ENCODE measurements at regions not wholly inside any gene's neighbourhood (a gene's known extent, or its start where the extent isn't known, plus 50 kb on each side); places are given as distances from the start of the nearest gene placed in this dataset.

- no peak overlapping the region for H3K4me3 ChIP-seq (ENCODE audit: low read length in 3 of 3)
- peaks cover 0 to 5% (median 0%) of the 10 kb centered on the region in 3 donors for H3K4me1 ChIP-seq (ENCODE audit: control insufficient read depth in 3 of 3, insufficient read depth in 3 of 3, low read length in 3 of 3)
- no peak overlapping the region for H3K27ac ChIP-seq (ENCODE audit: low read depth, low read length)
- H3K36me3 ChIP-seq (ENCODE audit: control insufficient read depth in 3 of 3, insufficient read depth in 3 of 3, low read length in 3 of 3) = no peaks in the 10 kb centered on the region
- H3K9ac ChIP-seq (ENCODE audit: low read depth in 1 of 3, low read length in 3 of 3) = no peak overlapping the region
- no peaks in the 10 kb centered on the region for H3K27me3 ChIP-seq (ENCODE audit: control insufficient read depth in 3 of 3, insufficient read depth in 3 of 3, low read length in 3 of 3)
- H3K9me3 ChIP-seq (ENCODE audit: control insufficient read depth in 3 of 3, low read length in 3 of 3) = no peaks in the 10 kb centered on the region
Observed at GRCh38 chr5:172550996-172551395, 90.1 kb upstream of the NEURL1B start.

GRCh38 chr5:172550096-172550765, 90.8 kb upstream of the NEURL1B start:
- peaks cover 0 to 2% (median 0%) of the 10 kb centered on the region in 3 donors for H3K27me3 ChIP-seq (ENCODE audit: control insufficient read depth in 3 of 3, insufficient read depth in 3 of 3, low read length in 3 of 3)
- peaks cover 0 to 5% (median 0%) of the 10 kb centered on the region in 3 donors for H3K4me1 ChIP-seq (ENCODE audit: control insufficient read depth in 3 of 3, insufficient read depth in 3 of 3, low read length in 3 of 3)
- H3K36me3 ChIP-seq (ENCODE audit: control insufficient read depth in 3 of 3, insufficient read depth in 3 of 3, low read length in 3 of 3) = no peaks in the 10 kb centered on the region
- H3K9ac ChIP-seq (ENCODE audit: low read depth in 1 of 3, low read length in 3 of 3) = no peak overlapping the region
- no peak overlapping the region for H3K27ac ChIP-seq (ENCODE audit: low read depth, low read length)
- H3K4me3 ChIP-seq (ENCODE audit: low read length in 3 of 3) = no peak overlapping the region
- no peaks in the 10 kb centered on the region for H3K9me3 ChIP-seq (ENCODE audit: control insufficient read depth in 3 of 3, low read length in 3 of 3)

GRCh38 chr5:172549696-172550095, 91.4 kb upstream of the NEURL1B start:
- H3K4me1 ChIP-seq (ENCODE audit: control insufficient read depth in 3 of 3, insufficient read depth in 3 of 3, low read length in 3 of 3) = peaks cover 0 to 5% (median 0%) of the 10 kb centered on the region in 3 donors

GRCh38 chr5:172548981-172549687, 91.9 kb upstream of the NEURL1B start:
- Histone ChIP-seq H3K9ac (ENCODE audit: low read depth in 1 of 3, low read length in 3 of 3) (no peak overlapping the region), H3K9me3 (ENCODE audit: control insufficient read depth in 3 of 3, low read length in 3 of 3) (no peaks in the 10 kb centered on the region), H3K27me3 (ENCODE audit: control insufficient read depth in 3 of 3, insufficient read depth in 3 of 3, low read length in 3 of 3) (peaks cover 0 to 8% (median 0%) of the 10 kb centered on the region in 3 donors), H3K36me3 (ENCODE audit: control insufficient read depth in 3 of 3, insufficient read depth in 3 of 3, low read length in 3 of 3) (no peaks in the 10 kb centered on the region), H3K4me3 (ENCODE audit: low read length in 3 of 3) (no peak overlapping the region), H3K27ac (ENCODE audit: low read depth, low read length) (no peak overlapping the region), H3K4me1 (ENCODE audit: control insufficient read depth in 3 of 3, insufficient read depth in 3 of 3, low read length in 3 of 3) (peaks cover 0 to 5% (median 0%) of the 10 kb centered on the region in 3 donors)

More at GRCh38 chr5:172549696-172550095, 91.4 kb upstream of the NEURL1B start:
- Histone ChIP-seq H3K27me3 (ENCODE audit: control insufficient read depth in 3 of 3, insufficient read depth in 3 of 3, low read length in 3 of 3) (peaks cover 0 to 8% (median 0%) of the 10 kb centered on the region in 3 donors), H3K27ac (ENCODE audit: low read depth, low read length) (no peak overlapping the region), H3K4me3 (ENCODE audit: low read length in 3 of 3) (no peak overlapping the region), H3K9me3 (ENCODE audit: control insufficient read depth in 3 of 3, low read length in 3 of 3) (no peaks in the 10 kb centered on the region), H3K9ac (ENCODE audit: low read depth in 1 of 3, low read length in 3 of 3) (no peak overlapping the region), H3K36me3 (ENCODE audit: control insufficient read depth in 3 of 3, insufficient read depth in 3 of 3, low read length in 3 of 3) (no peaks in the 10 kb centered on the region)

- Histone ChIP-seq H3K4me1 (ENCODE audit: control insufficient read depth in 3 of 3, insufficient read depth in 3 of 3, low read length in 3 of 3) (peaks cover 0 to 5% (median 0%) of the 10 kb centered on the region in 3 donors), H3K27me3 (ENCODE audit: control insufficient read depth in 3 of 3, insufficient read depth in 3 of 3, low read length in 3 of 3) (peaks cover 0 to 8% (median 0%) of the 10 kb centered on the region in 3 donors), H3K4me3 (ENCODE audit: low read length in 3 of 3) (no peak overlapping the region), H3K9me3 (ENCODE audit: control insufficient read depth in 3 of 3, low read length in 3 of 3) (no peaks in the 10 kb centered on the region), H3K9ac (ENCODE audit: low read depth in 1 of 3, low read length in 3 of 3) (no peak overlapping the region), H3K27ac (ENCODE audit: low read depth, low read length) (no peak overlapping the region), H3K36me3 (ENCODE audit: control insufficient read depth in 3 of 3, insufficient read depth in 3 of 3, low read length in 3 of 3) (no peaks in the 10 kb centered on the region)
Observed at GRCh38 chr5:172548311-172548731, 92.7 kb upstream of the NEURL1B start.

GRCh38 chr5:172546196-172546595, 91.9 kb upstream of the SH3PXD2B start:
- Histone ChIP-seq H3K9ac (ENCODE audit: low read depth in 1 of 3, low read length in 3 of 3) (no peak overlapping the region), H3K27ac (ENCODE audit: low read depth, low read length) (no peak overlapping the region), H3K27me3 (ENCODE audit: control insufficient read depth in 3 of 3, insufficient read depth in 3 of 3, low read length in 3 of 3) (peaks cover 0 to 8% (median 0%) of the 10 kb centered on the region in 3 donors), H3K9me3 (ENCODE audit: control insufficient read depth in 3 of 3, low read length in 3 of 3) (no peaks in the 10 kb centered on the region), H3K36me3 (ENCODE audit: control insufficient read depth in 3 of 3, insufficient read depth in 3 of 3, low read length in 3 of 3) (no peaks in the 10 kb centered on the region), H3K4me3 (ENCODE audit: low read length in 3 of 3) (no peak overlapping the region), H3K4me1 (ENCODE audit: control insufficient read depth in 3 of 3, insufficient read depth in 3 of 3, low read length in 3 of 3) (peaks cover 0 to 5% (median 0%) of the 10 kb centered on the region in 3 donors)

GRCh38 chr5:172545291-172545801, 91.0 kb upstream of the SH3PXD2B start:
- no peak overlapping the region for H3K4me3 ChIP-seq (ENCODE audit: low read length in 3 of 3)
- H3K36me3 ChIP-seq (ENCODE audit: control insufficient read depth in 3 of 3, insufficient read depth in 3 of 3, low read length in 3 of 3) = no peaks in the 10 kb centered on the region
- H3K27me3 ChIP-seq (ENCODE audit: control insufficient read depth in 3 of 3, insufficient read depth in 3 of 3, low read length in 3 of 3) = peaks cover 0 to 8% (median 0%) of the 10 kb centered on the region in 3 donors
- peaks cover 0 to 5% (median 0%) of the 10 kb centered on the region in 3 donors for H3K4me1 ChIP-seq (ENCODE audit: control insufficient read depth in 3 of 3, insufficient read depth in 3 of 3, low read length in 3 of 3)
- H3K9me3 ChIP-seq (ENCODE audit: control insufficient read depth in 3 of 3, low read length in 3 of 3) = no peaks in the 10 kb centered on the region
- no peak overlapping the region for H3K27ac ChIP-seq (ENCODE audit: low read depth, low read length)
- H3K9ac ChIP-seq (ENCODE audit: low read depth in 1 of 3, low read length in 3 of 3) = no peak overlapping the region

GRCh38 chr5:172544371-172545095, 90.2 kb upstream of the SH3PXD2B start:
- H3K27ac ChIP-seq (ENCODE audit: low read depth, low read length) = no peak overlapping the region
- no peaks in the 10 kb centered on the region for H3K36me3 ChIP-seq (ENCODE audit: control insufficient read depth in 3 of 3, insufficient read depth in 3 of 3, low read length in 3 of 3)
- H3K27me3 ChIP-seq (ENCODE audit: control insufficient read depth in 3 of 3, insufficient read depth in 3 of 3, low read length in 3 of 3) = peaks cover 0 to 8% (median 0%) of the 10 kb centered on the region in 3 donors
- no peak overlapping the region for H3K4me3 ChIP-seq (ENCODE audit: low read length in 3 of 3)
- peaks cover 0 to under 1% (median 0%) of the 10 kb centered on the region in 3 donors for H3K4me1 ChIP-seq (ENCODE audit: control insufficient read depth in 3 of 3, insufficient read depth in 3 of 3, low read length in 3 of 3)
- no peak overlapping the region for H3K9ac ChIP-seq (ENCODE audit: low read depth in 1 of 3, low read length in 3 of 3)
- H3K9me3 ChIP-seq (ENCODE audit: control insufficient read depth in 3 of 3, low read length in 3 of 3) = no peaks in the 10 kb centered on the region

- H3K4me3 ChIP-seq (ENCODE audit: low read length in 3 of 3) = no peak overlapping the region
- H3K4me1 ChIP-seq (ENCODE audit: control insufficient read depth in 3 of 3, insufficient read depth in 3 of 3, low read length in 3 of 3) = no peaks in the 10 kb centered on the region
- no peak overlapping the region for H3K27ac ChIP-seq (ENCODE audit: low read depth, low read length)
- H3K9me3 ChIP-seq (ENCODE audit: control insufficient read depth in 3 of 3, low read length in 3 of 3) = no peaks in the 10 kb centered on the region
- no peaks in the 10 kb centered on the region for H3K36me3 ChIP-seq (ENCODE audit: control insufficient read depth in 3 of 3, insufficient read depth in 3 of 3, low read length in 3 of 3)
- H3K9ac ChIP-seq (ENCODE audit: low read depth in 1 of 3, low read length in 3 of 3) = no peak overlapping the region
- peaks cover 0 to 8% (median 0%) of the 10 kb centered on the region in 3 donors for H3K27me3 ChIP-seq (ENCODE audit: control insufficient read depth in 3 of 3, insufficient read depth in 3 of 3, low read length in 3 of 3)
Observed at GRCh38 chr5:172543484-172544298, 89.4 kb upstream of the SH3PXD2B start.

All from skeletal muscle tissue (tissue), 3 donors.